Activated CD4-positive, alpha-beta memory T cell treated with anti-CD3 and anti-CD28 coated beads, Interleukin-2, amount 10 ng/mL, durations not matched to agents 7 days and 5 days (primary cell): ENCODE measurements at regions not wholly inside any gene's neighbourhood (a gene's known extent, or its start where the extent isn't known, plus 50 kb on each side); places are given as distances from the start of the nearest gene placed in this dataset.

ENCODE experiments used
- CTCF ChIA-PET: fragments of 350-600 bp; sonication (Branson Sonifier 250); formaldehyde crosslinking; loops from one replicate; lab custom pipeline; 2021; ENCODE audit warnings: antibody characterized with exemption, inconsistent platforms; lab: Charles Lee
- POLR2A ChIA-PET: fragments of 350-600 bp; sonication (Branson Sonifier 250); formaldehyde crosslinking; loops from one replicate; lab custom pipeline; 2021; ENCODE audit warnings: antibody characterized with exemption; lab: Charles Lee
- DNase-seq: peaks from one replicate; pipeline ENCODE4 v3.0.0-alpha.2; 2020
- H3K27ac Mint-ChIP-seq: one replicate; pipeline ENCODE4 v1.8.0; 2021; ENCODE audit warnings: mild to moderate bottlenecking, mixed read lengths
- H3K27me3 Mint-ChIP-seq: one replicate; pipeline ENCODE4 v1.8.0; 2021; ENCODE audit warnings: mixed read lengths
- H3K36me3 Mint-ChIP-seq: one replicate; pipeline ENCODE4 v1.8.0; 2021; ENCODE audit warnings: low read depth, mixed read lengths
- H3K4me1 Mint-ChIP-seq: one replicate; pipeline ENCODE4 v1.8.0; 2021; ENCODE audit warnings: mixed read lengths
- H3K4me3 Mint-ChIP-seq: one replicate; pipeline ENCODE4 v1.8.0; 2021; ENCODE audit warnings: mild to moderate bottlenecking, mixed read lengths
- H3K9me3 Mint-ChIP-seq: one replicate; pipeline ENCODE4 v1.8.0; 2021; ENCODE audit warnings: mixed read lengths

GRCh38 chr1:188244681-188245080 lies 1415.9 kb downstream of the PLA2G4A start:
- ChIA-PET POLR2A (no interaction called here), CTCF (no interaction called here)
- no peaks in the 10 kb centered on the region for H3K36me3 Mint-ChIP-seq
- no peak overlapping the region for H3K27ac Mint-ChIP-seq
- no peaks in the 10 kb centered on the region for H3K27me3 Mint-ChIP-seq
- no peaks in the 10 kb centered on the region for H3K4me1 Mint-ChIP-seq
- H3K4me3 Mint-ChIP-seq, result no peak overlapping the region
- no peak for DNase-seq
- H3K9me3 Mint-ChIP-seq, result no peaks in the 10 kb centered on the region

- POLR2A ChIA-PET, result no interaction called here
- H3K36me3 Mint-ChIP-seq, result no peaks in the 10 kb centered on the region
- H3K27me3 Mint-ChIP-seq, result no peaks in the 10 kb centered on the region
- no peaks in the 10 kb centered on the region for H3K9me3 Mint-ChIP-seq
- CTCF ChIA-PET, result no interaction called here
- no peaks in the 10 kb centered on the region for H3K4me1 Mint-ChIP-seq
- no peak for DNase-seq
- H3K27ac Mint-ChIP-seq, result no peak overlapping the region
- no peak overlapping the region for H3K4me3 Mint-ChIP-seq
Measured at GRCh38 chr1:188247255-188247654, 1418.5 kb downstream of the PLA2G4A start.

- POLR2A ChIA-PET, result no interaction called here
- Mint-ChIP-seq H3K4me3 (no peak overlapping the region), H3K9me3 (no peaks in the 10 kb centered on the region), H3K27me3 (no peaks in the 10 kb centered on the region), H3K36me3 (no peaks in the 10 kb centered on the region), H3K27ac (no peak overlapping the region), H3K4me1 (no peaks in the 10 kb centered on the region)
- CTCF ChIA-PET, result no interaction called here
- DNase-seq, result no peak
Measured at GRCh38 chr1:188249811-188250210, 1421.1 kb downstream of the PLA2G4A start.

- ChIA-PET CTCF (no interaction called here), POLR2A (no interaction called here)
- H3K36me3 Mint-ChIP-seq, result no peaks in the 10 kb centered on the region
- no peaks in the 10 kb centered on the region for H3K4me1 Mint-ChIP-seq
- no peaks in the 10 kb centered on the region for H3K27me3 Mint-ChIP-seq
- no peak for DNase-seq
- no peak overlapping the region for H3K4me3 Mint-ChIP-seq
- no peak overlapping the region for H3K27ac Mint-ChIP-seq
- H3K9me3 Mint-ChIP-seq, result no peaks in the 10 kb centered on the region
Measured at GRCh38 chr1:188251036-188251435, 1422.3 kb downstream of the PLA2G4A start.

- H3K9me3 Mint-ChIP-seq, result peaks cover 20% of the 10 kb centered on the region
- H3K36me3 Mint-ChIP-seq, result no peaks in the 10 kb centered on the region
- no peaks in the 10 kb centered on the region for H3K4me1 Mint-ChIP-seq
- no peak for DNase-seq
- no peaks in the 10 kb centered on the region for H3K27me3 Mint-ChIP-seq
- ChIA-PET POLR2A (no interaction called here), CTCF (no interaction called here)
- no peak overlapping the region for H3K4me3 Mint-ChIP-seq
- H3K27ac Mint-ChIP-seq, result no peak overlapping the region
Measured at GRCh38 chr1:188261849-188262248, 1433.1 kb downstream of the PLA2G4A start.

GRCh38 chr1:188269956-188270355 lies 1441.2 kb downstream of the PLA2G4A start:
- no peak for DNase-seq
- Mint-ChIP-seq H3K4me1 (no peaks in the 10 kb centered on the region), H3K36me3 (no peaks in the 10 kb centered on the region), H3K9me3 (peaks cover 4% of the 10 kb centered on the region), H3K4me3 (no peak overlapping the region), H3K27ac (no peak overlapping the region), H3K27me3 (no peaks in the 10 kb centered on the region)
- ChIA-PET CTCF (no interaction called here), POLR2A (no interaction called here)

GRCh38 chr1:188270497-188270896 lies 1441.7 kb downstream of the PLA2G4A start:
- no peaks in the 10 kb centered on the region for H3K36me3 Mint-ChIP-seq
- no peak overlapping the region for H3K27ac Mint-ChIP-seq
- H3K4me3 Mint-ChIP-seq, result no peak overlapping the region
- H3K9me3 Mint-ChIP-seq, result peaks cover 4% of the 10 kb centered on the region
- H3K4me1 Mint-ChIP-seq, result no peaks in the 10 kb centered on the region
- ChIA-PET POLR2A (no interaction called here), CTCF (no interaction called here)
- DNase-seq, result no peak
- no peaks in the 10 kb centered on the region for H3K27me3 Mint-ChIP-seq

- Mint-ChIP-seq H3K4me3 (no peak overlapping the region), H3K36me3 (no peaks in the 10 kb centered on the region), H3K27ac (no peak overlapping the region), H3K27me3 (no peaks in the 10 kb centered on the region), H3K9me3 (peaks cover 6% of the 10 kb centered on the region), H3K4me1 (no peaks in the 10 kb centered on the region)
- ChIA-PET CTCF (no interaction called here), POLR2A (no interaction called here)
- no peak for DNase-seq
Measured at GRCh38 chr1:188277771-188278170, 1449.0 kb downstream of the PLA2G4A start.

GRCh38 chr1:188281921-188282320 lies 1453.2 kb downstream of the PLA2G4A start:
- CTCF ChIA-PET, result no interaction called here
- DNase-seq, result no peak
- H3K4me1 Mint-ChIP-seq, result no peaks in the 10 kb centered on the region
- no peak overlapping the region for H3K4me3 Mint-ChIP-seq
- POLR2A ChIA-PET, result no interaction called here
- no peaks in the 10 kb centered on the region for H3K36me3 Mint-ChIP-seq
- no peaks in the 10 kb centered on the region for H3K27me3 Mint-ChIP-seq
- no peak overlapping the region for H3K27ac Mint-ChIP-seq
- H3K9me3 Mint-ChIP-seq, result peaks cover 8% of the 10 kb centered on the region

GRCh38 chr1:188295157-188295556 lies 1466.4 kb downstream of the PLA2G4A start:
- peaks cover 9% of the 10 kb centered on the region for H3K9me3 Mint-ChIP-seq
- no peaks in the 10 kb centered on the region for H3K36me3 Mint-ChIP-seq
- H3K4me1 Mint-ChIP-seq, result no peaks in the 10 kb centered on the region
- DNase-seq, result no peak
- no peaks in the 10 kb centered on the region for H3K27me3 Mint-ChIP-seq
- CTCF ChIA-PET, result no interaction called here
- POLR2A ChIA-PET, result no interaction called here
- H3K27ac Mint-ChIP-seq, result no peak overlapping the region
- no peak overlapping the region for H3K4me3 Mint-ChIP-seq

GRCh38 chr1:188302746-188303145 lies 1474.0 kb downstream of the PLA2G4A start:
- Mint-ChIP-seq H3K9me3 (peaks cover 4% of the 10 kb centered on the region), H3K27me3 (no peaks in the 10 kb centered on the region), H3K36me3 (no peaks in the 10 kb centered on the region), H3K4me3 (no peak overlapping the region), H3K4me1 (no peaks in the 10 kb centered on the region), H3K27ac (no peak overlapping the region)
- no peak for DNase-seq
- CTCF ChIA-PET, result no interaction called here
- POLR2A ChIA-PET, result no interaction called here

- Mint-ChIP-seq H3K27ac (no peak overlapping the region), H3K4me3 (no peak overlapping the region), H3K4me1 (no peaks in the 10 kb centered on the region), H3K36me3 (no peaks in the 10 kb centered on the region), H3K9me3 (no peaks in the 10 kb centered on the region), H3K27me3 (no peaks in the 10 kb centered on the region)
- ChIA-PET POLR2A (no interaction called here), CTCF (no interaction called here)
- no peak for DNase-seq
Measured at GRCh38 chr1:188314557-188315137, 1485.9 kb downstream of the PLA2G4A start.

GRCh38 chr1:188317894-188318293 lies 1489.1 kb downstream of the PLA2G4A start:
- Mint-ChIP-seq H3K27me3 (no peaks in the 10 kb centered on the region), H3K36me3 (no peaks in the 10 kb centered on the region), H3K4me1 (no peaks in the 10 kb centered on the region), H3K27ac (no peak overlapping the region), H3K9me3 (no peaks in the 10 kb centered on the region), H3K4me3 (no peak overlapping the region)
- ChIA-PET POLR2A (no interaction called here), CTCF (no interaction called here)
- DNase-seq, result no peak

GRCh38 chr1:188325211-188325610 lies 1496.5 kb downstream of the PLA2G4A start:
- Mint-ChIP-seq H3K36me3 (no peaks in the 10 kb centered on the region), H3K4me3 (no peak overlapping the region), H3K27me3 (no peaks in the 10 kb centered on the region), H3K4me1 (no peaks in the 10 kb centered on the region), H3K27ac (no peak overlapping the region), H3K9me3 (peaks cover 2% of the 10 kb centered on the region)
- ChIA-PET CTCF (no interaction called here), POLR2A (no interaction called here)
- no peak for DNase-seq
